ENCODE measurements at regions not wholly inside any gene's neighbourhood (a gene's known extent, or its start where the extent isn't known, plus 50 kb on each side); places are given as distances from the start of the nearest gene placed in this dataset.

- ChIA-PET CTCF (interaction anchor here (0.6 to 0.7 kb wide), 2 partner anchors 31 to 1572 kb away, joined by 3 to 4 read pairs; no protein-coding TSS in a partner anchor), POLR2A (no interaction called here)
- no peaks in the 10 kb centered on the region for H3K9me3 ChIP-seq (ENCODE audit: control insufficient read depth, insufficient read depth, low read depth, low read length)
- no peaks in the 10 kb centered on the region for H3K4me1 ChIP-seq (ENCODE audit: control insufficient read depth, insufficient read depth, low read length)
- H3K27ac ChIP-seq (ENCODE audit: extremely low read depth, low read depth, low read length): no peak overlapping the region
- no peak overlapping the region for H3K4me3 ChIP-seq (ENCODE audit: low read depth, low read length)
- no peaks in the 10 kb centered on the region for H3K36me3 ChIP-seq (ENCODE audit: control insufficient read depth in 2 of 2, insufficient read depth in 1 of 2, low read length in 2 of 2)
- TF ChIP-seq ZNF112 (tag by site-specific recombination; IDR thresholded peaks at IDR 0.05) (no peak), ZNF169 (tag by site-specific recombination; IDR thresholded peaks at IDR 0.05) (no peak), ZNF645 (tag by site-specific recombination; IDR thresholded peaks at IDR 0.05) (no peak), ZFP69B (tag by site-specific recombination; IDR thresholded peaks at IDR 0.05) (no peak), REST (tag by site-specific recombination; IDR thresholded peaks at IDR 0.05) (no peak), ZNF114 (tag by site-specific recombination; IDR thresholded peaks at IDR 0.05) (no peak), YY1 (tag by site-specific recombination; IDR thresholded peaks at IDR 0.05) (no peak), ZEB2 (tag by site-specific recombination; IDR thresholded peaks at IDR 0.05) (no peak), OVOL3 (tag by site-specific recombination; IDR thresholded peaks at IDR 0.05) (no peak), ZNF777 (tag by site-specific recombination; IDR thresholded peaks at IDR 0.05; ENCODE audit: borderline replicate concordance) (no peak), ZNF449 (tag by site-specific recombination; IDR thresholded peaks at IDR 0.05) (no peak), ZBTB8A (tag by site-specific recombination; IDR thresholded peaks at IDR 0.05) (no peak), ZNF214 (tag by site-specific recombination; IDR thresholded peaks at IDR 0.05; ENCODE audit: borderline replicate concordance) (no peak), ZNF473 (tag by site-specific recombination; IDR thresholded peaks at IDR 0.05) (no peak), ZNF626 (tag by site-specific recombination; IDR thresholded peaks at IDR 0.05) (no peak), ZNF701 (tag by site-specific recombination; IDR thresholded peaks at IDR 0.05) (no peak), ZNF561 (tag by site-specific recombination; IDR thresholded peaks at IDR 0.05; ENCODE audit: borderline replicate concordance) (no peak), ZNF341 (tag by site-specific recombination; IDR thresholded peaks at IDR 0.05; ENCODE audit: low read depth) (no peak), REPIN1 (tag by site-specific recombination; IDR thresholded peaks at IDR 0.05; ENCODE audit: low read depth) (no peak)
Measured at GRCh38 chr6:165767228-165767627, 104.2 kb upstream of the PDE10A start.

GRCh38 chr6:165766457-165766856, 103.4 kb upstream of the PDE10A start:
- no peaks in the 10 kb centered on the region for H3K36me3 ChIP-seq (ENCODE audit: control insufficient read depth in 2 of 2, insufficient read depth in 1 of 2, low read length in 2 of 2)
- CTCF ChIA-PET: interaction anchor here (0.6 to 0.7 kb wide), 2 partner anchors 30 to 1572 kb away, joined by 3 to 4 read pairs; no protein-coding TSS in a partner anchor
- H3K27ac ChIP-seq (ENCODE audit: extremely low read depth, low read depth, low read length): no peak overlapping the region
- no peaks in the 10 kb centered on the region for H3K4me1 ChIP-seq (ENCODE audit: control insufficient read depth, insufficient read depth, low read length)
- POLR2A ChIA-PET: no interaction called here
- no peak overlapping the region for H3K4me3 ChIP-seq (ENCODE audit: low read depth, low read length)
- H3K9me3 ChIP-seq (ENCODE audit: control insufficient read depth, insufficient read depth, low read depth, low read length): no peaks in the 10 kb centered on the region
- TF ChIP-seq ZNF776 (tag by site-specific recombination; IDR thresholded peaks at IDR 0.05; ENCODE audit: borderline replicate concordance) (no peak), KLF7 (tag by site-specific recombination; IDR thresholded peaks at IDR 0.05; ENCODE audit: borderline replicate concordance) (no peak), ZEB2 (tag by site-specific recombination; IDR thresholded peaks at IDR 0.05) (no peak), ZNF664 (tag by site-specific recombination; IDR thresholded peaks at IDR 0.05) (no peak), ZNF76 (tag by site-specific recombination; IDR thresholded peaks at IDR 0.05; ENCODE audit: borderline replicate concordance, low read depth) (no peak), ZNF266 (tag by site-specific recombination; IDR thresholded peaks at IDR 0.05; ENCODE audit: low read depth) (no peak), ZNF302 (tag by site-specific recombination; IDR thresholded peaks at IDR 0.05; ENCODE audit: low read depth) (no peak), ZNF488 (tag by site-specific recombination; IDR thresholded peaks at IDR 0.05) (no peak), ZNF146 (tag by site-specific recombination; IDR thresholded peaks at IDR 0.05) (no peak), ZNF621 (tag by site-specific recombination; IDR thresholded peaks at IDR 0.05) (no peak), KLF1 (tag by site-specific recombination; IDR thresholded peaks at IDR 0.05) (no peak), OSR2 (tag by site-specific recombination; IDR thresholded peaks at IDR 0.05) (no peak), ZNF184 (tag by site-specific recombination; IDR thresholded peaks at IDR 0.05) (no peak), FEZF1 (tag by site-specific recombination; IDR thresholded peaks at IDR 0.05) (no peak), ZNF169 (tag by site-specific recombination; IDR thresholded peaks at IDR 0.05) (no peak)

Measured in HEK293 (cell line).